Breast epithelium (tissue), 3 donors: ENCODE measurements at regions not wholly inside any gene's neighbourhood (a gene's known extent, or its start where the extent isn't known, plus 50 kb on each side); places are given as distances from the start of the nearest gene placed in this dataset.

Source experiments
- CTCF ChIP-seq, 3 donors: fragments of 450-650 bp; IDR thresholded peaks; one replicate each; pipeline ENCODE4 v1.5.1; 2016 to 2017; ENCODE audit warnings: antibody characterized with exemption in 3 of 3, mild to moderate bottlenecking in 3 of 3, moderate library complexity in 3 of 3
- POLR2A ChIP-seq: fragments of 450-650 bp; IDR thresholded peaks from one replicate; pipeline ENCODE4 v1.6.1; 2016; ENCODE audit warnings: antibody characterized with exemption, mild to moderate bottlenecking, moderate library complexity

- TF ChIP-seq CTCF (IDR thresholded peaks at IDR 0.05) (no peak), POLR2A (no peak)
Measured at GRCh38 chr7:157476654-157477549, 140.1 kb downstream of the DNAJB6 start.
